ENCODE measurements at regions not wholly inside any gene's neighbourhood (a gene's known extent, or its start where the extent isn't known, plus 50 kb on each side); places are given as distances from the start of the nearest gene placed in this dataset.

- no peaks in the 10 kb centered on the region for H3K27me3 Mint-ChIP-seq (ENCODE audit: low read depth, poor library complexity)
- no peaks in the 10 kb centered on the region for H3K9me3 Mint-ChIP-seq
- H3K4me1 Mint-ChIP-seq: no peaks in the 10 kb centered on the region
- no peak for TF ChIP-seq CTCF (IDR thresholded peaks at IDR 0.05)
- no peak overlapping the region for H3K4me3 Mint-ChIP-seq
- H3K27ac Mint-ChIP-seq: no peak overlapping the region
- no peaks in the 10 kb centered on the region for H3K36me3 Mint-ChIP-seq (ENCODE audit: low read depth)
- no peak for DNase-seq
These were observed 1346.8 kb upstream of the CELF2 start for GRCh38 chr10:9670911-9671310.

GRCh38 chr10:9681655-9682054 lies 1336.0 kb upstream of the CELF2 start:
- no peak for TF ChIP-seq CTCF (IDR thresholded peaks at IDR 0.05)
- Mint-ChIP-seq H3K27me3 (ENCODE audit: low read depth, poor library complexity) (no peaks in the 10 kb centered on the region), H3K4me3 (no peak overlapping the region), H3K36me3 (ENCODE audit: low read depth) (no peaks in the 10 kb centered on the region), H3K9me3 (peaks cover 19% of the 10 kb centered on the region), H3K27ac (no peak overlapping the region), H3K4me1 (no peaks in the 10 kb centered on the region)
- DNase-seq: no peak

- TF ChIP-seq CTCF (IDR thresholded peaks at IDR 0.05): no peak
- Mint-ChIP-seq H3K4me1 (no peaks in the 10 kb centered on the region), H3K4me3 (no peak overlapping the region), H3K9me3 (peaks cover 19% of the 10 kb centered on the region), H3K36me3 (ENCODE audit: low read depth) (no peaks in the 10 kb centered on the region), H3K27ac (no peak overlapping the region), H3K27me3 (ENCODE audit: low read depth, poor library complexity) (no peaks in the 10 kb centered on the region)
- DNase-seq: no peak
These were observed 1334.9 kb upstream of the CELF2 start for GRCh38 chr10:9682802-9683201.

- Mint-ChIP-seq H3K4me1 (no peaks in the 10 kb centered on the region), H3K4me3 (no peak overlapping the region), H3K27ac (no peak overlapping the region), H3K9me3 (peaks cover 19% of the 10 kb centered on the region), H3K36me3 (ENCODE audit: low read depth) (no peaks in the 10 kb centered on the region), H3K27me3 (ENCODE audit: low read depth, poor library complexity) (no peaks in the 10 kb centered on the region)
- no peak for DNase-seq
- TF ChIP-seq CTCF (IDR thresholded peaks at IDR 0.05): no peak
These were observed 1333.5 kb upstream of the CELF2 start for GRCh38 chr10:9684186-9684585.

- DNase-seq: no peak
- Mint-ChIP-seq H3K4me3 (no peak overlapping the region), H3K36me3 (ENCODE audit: low read depth) (no peaks in the 10 kb centered on the region), H3K4me1 (no peaks in the 10 kb centered on the region), H3K27me3 (ENCODE audit: low read depth, poor library complexity) (peaks cover 2% of the 10 kb centered on the region), H3K27ac (no peak overlapping the region), H3K9me3 (peaks cover 12% of the 10 kb centered on the region)
- no peak for TF ChIP-seq CTCF (IDR thresholded peaks at IDR 0.05)
These were observed 1332.1 kb upstream of the CELF2 start for GRCh38 chr10:9685596-9685995.

GRCh38 chr10:9688711-9689110 lies 1329.0 kb upstream of the CELF2 start:
- DNase-seq: no peak
- H3K27me3 Mint-ChIP-seq (ENCODE audit: low read depth, poor library complexity): peaks cover 4% of the 10 kb centered on the region
- H3K4me1 Mint-ChIP-seq: no peaks in the 10 kb centered on the region
- TF ChIP-seq CTCF (IDR thresholded peaks at IDR 0.05): no peak
- no peak overlapping the region for H3K27ac Mint-ChIP-seq
- H3K9me3 Mint-ChIP-seq: no peaks in the 10 kb centered on the region
- no peaks in the 10 kb centered on the region for H3K36me3 Mint-ChIP-seq (ENCODE audit: low read depth)
- H3K4me3 Mint-ChIP-seq: no peak overlapping the region

Data from nephron progenitor cell (in vitro differentiated cells).